HCT116 (cell line): ENCODE measurements at regions not wholly inside any gene's neighbourhood (a gene's known extent, or its start where the extent isn't known, plus 50 kb on each side); places are given as distances from the start of the nearest gene placed in this dataset.
A peak's percentile ranks its signal among the peaks of the same experiment; 100 is the strongest.

Experiments
- ATAC-seq: fragments of 200-7000 bp; cut with Tn5 transposase; 2 replicates; pipeline ENCODE4 v1.9.1; 2020; ENCODE audit warnings: mild to moderate bottlenecking, moderate library complexity
- BruUV-seq: library from RNA; stranded (reverse); fragments of 400-500 nt; replicated peaks from 2 replicates; lab custom pipeline; 2021; lab: Mats Ljungman, UMichigan
- CTCF ChIA-PET: fragments of 300-600 bp; sonication (Branson Sonifier 250); formaldehyde crosslinking; loops from one replicate; lab custom pipeline; 2021; ENCODE audit warnings: antibody characterized with exemption; lab: Charles Lee
- POLR2A ChIA-PET: fragments of 300-600, 350-600 bp; sonication (Branson Sonifier 250); formaldehyde crosslinking; loops from one replicate; lab custom pipeline; 2021; ENCODE audit warnings: antibody characterized with exemption; lab: Charles Lee
- RAD21 ChIA-PET, 2 experiments: fragments of 300-600 bp; sonication (Branson Sonifier 250); formaldehyde crosslinking; loops; one replicate each; lab custom pipeline; 2023; ENCODE audit warnings: low total read pairs in 2 of 2; ENCODE audit not compliant: uncharacterized antibody in 2 of 2, unreplicated experiment in 2 of 2, low non-redundant PET in 1 of 2; lab: Charles Lee
- DNase-seq: peaks from one replicate; pipeline ENCODE4 v3.0.0-alpha.2; 2010; ENCODE audit warnings: low read depth, low spot score
- H2AFZ ChIP-seq: fragments of 200-600 bp; shearing (Covaris generic), sonication (generic); 2 replicates; pipeline ENCODE4 v1.6.1; 2017; ENCODE audit warnings: low read depth, mixed run types, mixed read lengths, antibody characterized with exemption, low read length; ENCODE audit not compliant: poor library complexity, severe bottlenecking
- H3K27ac ChIP-seq: 2 replicates; pipeline ENCODE4 v1.5.1; 2012; ENCODE audit warnings: low read depth, low read length
- H3K27me3 ChIP-seq: fragments of 200-600 bp; sonication (generic); 2 replicates; pipeline ENCODE4 v1.6.1; 2016; ENCODE audit warnings: mixed run types, low read length, mixed read lengths; ENCODE audit not compliant: insufficient read depth
- H3K36me3 ChIP-seq, 2 experiments: fragments of 200-500 bp in 1 of 2; fragments of 200-600 bp in 1 of 2; sonication (Bioruptor generic) in 1 of 2; sonication (generic) in 1 of 2; 2 replicates each; pipeline versions ENCODE4 v1.5.1 to v1.6.1; 2014 to 2016; ENCODE audit warnings: low read length in 2 of 2, inconsistent platforms in 1 of 2, mixed read lengths in 1 of 2, mixed run types in 1 of 2; ENCODE audit not compliant: insufficient read depth in 2 of 2, control insufficient read depth in 1 of 2
- H3K4me1 ChIP-seq, 2 experiments: fragments of 200-600 bp in 1 of 2; sonication (generic) in 1 of 2; 2 replicates each; pipeline versions ENCODE4 v1.5.1 to v1.6.1; 2012 to 2017; ENCODE audit warnings: low read length in 2 of 2, inconsistent platforms in 1 of 2, mild to moderate bottlenecking in 1 of 2, mixed read lengths in 1 of 2, mixed run types in 1 of 2, moderate library complexity in 1 of 2; ENCODE audit not compliant: insufficient read depth in 2 of 2, control insufficient read depth in 1 of 2
- H3K4me2 ChIP-seq: fragments of 200-600 bp; sonication (generic); 2 replicates; pipeline ENCODE4 v1.6.1; 2017; ENCODE audit warnings: mixed run types, low read length, mixed read lengths
- H3K4me3 ChIP-seq, 2 experiments: fragments of 200-600 bp in 1 of 2; sonication (generic) in 1 of 2; replicated peaks in 1 of 2; 2 replicates each; pipeline ENCODE4 v1.5.1; 2011 to 2016; ENCODE audit warnings: low read length in 2 of 2, control low read depth in 1 of 2, low read depth in 1 of 2, mild to moderate bottlenecking in 1 of 2, mixed read lengths in 1 of 2, mixed run types in 1 of 2
- H3K79me2 ChIP-seq: fragments of 200-600 bp; sonication (generic); 2 replicates; pipeline ENCODE4 v1.6.1; 2017; ENCODE audit warnings: mild to moderate bottlenecking, mixed run types, low read length, moderate library complexity, mixed read lengths; ENCODE audit not compliant: insufficient read depth
- H3K9ac ChIP-seq: fragments of 200-600 bp; sonication (generic); 2 replicates; pipeline ENCODE4 v1.6.1; 2016; ENCODE audit warnings: low read length, mixed read lengths
- H3K9me2 ChIP-seq: fragments of 200-600 bp; sonication (generic), shearing (Covaris generic); 2 replicates; pipeline ENCODE4 v1.6.1; 2017; ENCODE audit warnings: mixed run types, mild to moderate bottlenecking, moderate library complexity; ENCODE audit not compliant: insufficient read depth
- H3K9me3 ChIP-seq, 2 experiments: fragments of 200-500 bp in 1 of 2; fragments of 200-600 bp in 1 of 2; sonication (Bioruptor generic) in 1 of 2; sonication (generic) in 1 of 2; 2 replicates each; pipeline ENCODE4 v1.6.1; 2014 to 2017; ENCODE audit warnings: low read length in 2 of 2, mixed read lengths in 2 of 2, inconsistent platforms in 1 of 2, low read depth in 1 of 2, mild to moderate bottlenecking in 1 of 2, mixed run types in 1 of 2, moderate library complexity in 1 of 2; ENCODE audit not compliant: control insufficient read depth in 1 of 2, insufficient read depth in 1 of 2
- H4K20me1 ChIP-seq: fragments of 200-600 bp; sonication (generic), shearing (Covaris generic); 2 replicates; pipeline ENCODE4 v1.6.1; 2017; ENCODE audit warnings: mixed run types, mild to moderate bottlenecking, moderate library complexity; ENCODE audit not compliant: insufficient read depth
- ATF3 ChIP-seq: IDR thresholded peaks from 2 replicates; pipeline ENCODE4 v1.6.1; 2012
- CBX3 ChIP-seq: IDR thresholded peaks from 2 replicates; pipeline ENCODE4 v1.6.1; 2012; ENCODE audit warnings: low read depth
- CEBPB ChIP-seq: IDR thresholded peaks from 2 replicates; pipeline ENCODE4 v1.6.1; 2012; ENCODE audit warnings: low read depth
- EZH2 ChIP-seq: fragments of 200-600 bp; sonication (generic); IDR thresholded peaks from 2 replicates; pipeline ENCODE4 v1.6.1; 2017; ENCODE audit warnings: antibody characterized with exemption, mixed run types
- EZH2phosphoT487 ChIP-seq: fragments of 200-600 bp; IDR thresholded peaks from 2 replicates; pipeline ENCODE4 v1.6.1; 2018; ENCODE audit warnings: antibody characterized with exemption, borderline replicate concordance
- FOSL1 ChIP-seq: IDR thresholded peaks from 2 replicates; pipeline ENCODE4 v1.6.1; 2012; ENCODE audit warnings: low read depth
- JUND ChIP-seq: IDR thresholded peaks from 2 replicates; pipeline ENCODE4 v1.6.1; 2012
- MAX ChIP-seq: IDR thresholded peaks from 2 replicates; pipeline ENCODE4 v1.6.1; 2012
- POLR2A ChIP-seq: IDR thresholded peaks from 2 replicates; pipeline ENCODE4 v1.7.0; 2011; ENCODE audit warnings: borderline replicate concordance; ENCODE audit not compliant: insufficient read depth, insufficient read length; ENCODE audit errors: extremely low read depth
- REST ChIP-seq: IDR thresholded peaks from 2 replicates; pipeline ENCODE4 v1.6.1; 2012; ENCODE audit warnings: low read depth
- SRF ChIP-seq: IDR thresholded peaks from 2 replicates; pipeline ENCODE4 v1.6.1; 2012; ENCODE audit warnings: low read depth
- TCF7L2 ChIP-seq: IDR thresholded peaks from 2 replicates; pipeline ENCODE4 v1.7.0; 2011; ENCODE audit warnings: borderline replicate concordance, inconsistent platforms; ENCODE audit not compliant: insufficient read depth, insufficient read length; ENCODE audit errors: extremely low read depth
- ZBTB33 ChIP-seq: IDR thresholded peaks from 2 replicates; pipeline ENCODE4 v1.6.1; 2011; ENCODE audit warnings: mild to moderate bottlenecking, low read length, moderate library complexity; ENCODE audit not compliant: insufficient replicate concordance; ENCODE audit errors: extremely low read depth
- ZFX ChIP-seq: fragments of 450-650 bp; IDR thresholded peaks from 2 replicates; pipeline ENCODE4 v1.6.1; 2017
- intact Hi-C: fragments of 100-400 bp; cut with micrococcal nuclease; formaldehyde crosslinking; loops from 2 replicates; pipeline ENCODE4 v1.10.0; 2022

GRCh38 chr12:91801048-91801447 lies 344.6 kb downstream of the BTG1 start:
- ChIA-PET CTCF (interaction anchor here (1.9 kb wide), 1 partner anchor 11 kb away, joined by 9 read pairs; no protein-coding TSS in a partner anchor), POLR2A (no interaction called here), RAD21 (no interaction called here)
- intact Hi-C loops = no loop called here
- no peaks in the 10 kb centered on the region for H3K27me3 ChIP-seq
- H3K9me2 ChIP-seq = no peaks in the 10 kb centered on the region
- BruUV-seq = no TSS peak
- TF ChIP-seq SRF (peak; percentile 79), TCF7L2 (no peak), CBX3 (no peak)
- no peaks in the 10 kb centered on the region for H3K9me3 ChIP-seq
- H3K79me2 ChIP-seq = no peaks in the 10 kb centered on the region
- no peak for ATAC-seq
- no peak for DNase-seq
- H3K9ac ChIP-seq = no peak overlapping the region
- H2AFZ ChIP-seq = no peak overlapping the region
- no peak overlapping the region for H3K4me3 ChIP-seq
- H3K4me1 ChIP-seq = peaks cover 7 to 19% of the 10 kb centered on the region in 2 experiments; a peak in 3 of 4 replicates
- no peak overlapping the region for H3K27ac ChIP-seq
- H3K36me3 ChIP-seq = no peaks in the 10 kb centered on the region
- no peaks in the 10 kb centered on the region for H4K20me1 ChIP-seq
- H3K4me2 ChIP-seq = no peak overlapping the region

GRCh38 chr12:91793676-91794075 lies 352.0 kb downstream of the BTG1 start:
- ChIA-PET POLR2A (no interaction called here), CTCF (no interaction called here)
- ATAC-seq = no peak
- TF ChIP-seq POLR2A (no peak), ATF3 (no peak), REST (no peak), ZBTB33 (no peak), TCF7L2 (no peak), EZH2phosphoT487 (no peak), MAX (no peak), CEBPB (no peak), EZH2 (no peak), SRF (no peak), CBX3 (no peak), JUND (no peak), ZFX (no peak), FOSL1 (no peak)

More at GRCh38 chr12:91793676-91794075, 352.0 kb downstream of the BTG1 start:
- intact Hi-C loops = no loop called here
- H3K9ac ChIP-seq = no peak overlapping the region
- BruUV-seq = no TSS peak
- H3K4me2 ChIP-seq = no peak overlapping the region
- H3K9me2 ChIP-seq = no peaks in the 10 kb centered on the region
- H2AFZ ChIP-seq = no peak overlapping the region
- no peaks in the 10 kb centered on the region for H3K4me1 ChIP-seq
- RAD21 ChIA-PET = no interaction called here
- no peak for DNase-seq
- no peaks in the 10 kb centered on the region for H3K79me2 ChIP-seq
- no peaks in the 10 kb centered on the region for H3K36me3 ChIP-seq
- no peaks in the 10 kb centered on the region for H4K20me1 ChIP-seq
- H3K27me3 ChIP-seq = no peaks in the 10 kb centered on the region
- H3K4me3 ChIP-seq = no peak overlapping the region
- H3K9me3 ChIP-seq = no peaks in the 10 kb centered on the region
- H3K27ac ChIP-seq = no peak overlapping the region
